GM19238 (cell line): ENCODE measurements at regions not wholly inside any gene's neighbourhood (a gene's known extent, or its start where the extent isn't known, plus 50 kb on each side); places are given as distances from the start of the nearest gene placed in this dataset.

Source experiments
- DNase-seq: peaks from one replicate; pipeline ENCODE4 v3.0.0; 2011; ENCODE audit warnings: low spot score; ENCODE audit not compliant: insufficient read length

GRCh38 chr11:71201936-71202597, 50.3 kb downstream of the SHANK2 start:
- DNase-seq, result no peak

- DNase-seq, result no peak
Measured at GRCh38 chr11:71201231-71201630, 51.1 kb downstream of the SHANK2 start.

- no peak for DNase-seq
Measured at GRCh38 chr11:71200761-71201160, 51.6 kb downstream of the SHANK2 start.

- no peak for DNase-seq
Measured at GRCh38 chr11:71200172-71200716, 52.1 kb downstream of the SHANK2 start.

GRCh38 chr11:71199226-71199820, 53.1 kb downstream of the SHANK2 start:
- no peak for DNase-seq

GRCh38 chr11:71198823-71199165, 53.6 kb downstream of the SHANK2 start:
- DNase-seq, result no peak

GRCh38 chr11:71198141-71198822, 54.1 kb downstream of the SHANK2 start:
- no peak for DNase-seq

GRCh38 chr11:71197096-71197495, 55.3 kb downstream of the SHANK2 start:
- no peak for DNase-seq

GRCh38 chr11:71194710-71195109, 57.7 kb downstream of the SHANK2 start:
- DNase-seq, result no peak

GRCh38 chr11:71193431-71193830, 58.9 kb downstream of the SHANK2 start:
- DNase-seq, result no peak

GRCh38 chr11:71192629-71193028, 59.7 kb downstream of the SHANK2 start:
- no peak for DNase-seq

- DNase-seq, result no peak
Measured at GRCh38 chr11:71191201-71191600, 61.2 kb downstream of the SHANK2 start.

GRCh38 chr11:71190551-71190950, 61.8 kb downstream of the SHANK2 start:
- DNase-seq, result no peak

GRCh38 chr11:71189768-71190315, 62.5 kb downstream of the SHANK2 start:
- no peak for DNase-seq

- no peak for DNase-seq
Measured at GRCh38 chr11:71188886-71189767, 63.2 kb downstream of the SHANK2 start.

GRCh38 chr11:71188073-71188472, 64.3 kb downstream of the SHANK2 start:
- DNase-seq, result no peak

- DNase-seq, result no peak
Measured at GRCh38 chr11:71186806-71187205, 65.6 kb downstream of the SHANK2 start.

- no peak for DNase-seq
Measured at GRCh38 chr11:71185411-71185810, 67.0 kb downstream of the SHANK2 start.

GRCh38 chr11:71184421-71185210, 67.8 kb downstream of the SHANK2 start:
- DNase-seq, result no peak

GRCh38 chr11:71183878-71184277, 68.5 kb downstream of the SHANK2 start:
- DNase-seq, result no peak
